ENCODE measurements at regions not wholly inside any gene's neighbourhood (a gene's known extent, or its start where the extent isn't known, plus 50 kb on each side); places are given as distances from the start of the nearest gene placed in this dataset.
A peak's percentile ranks its signal among the peaks of the same experiment; 100 is the strongest.
"Not testable (repeated sequence)": the region's sequence is repeated elsewhere in the genome, so short reads cannot be mapped to it uniquely, and the experiment has no call there.

- DNase-seq = no peak
These were observed 286.9 kb upstream of the USP25 start for GRCh38 chr21:15442743-15443469.

GRCh38 chr21:15443740-15444117 lies 286.1 kb upstream of the USP25 start:
- no peak for DNase-seq

- DNase-seq = no peak
These were observed 285.4 kb upstream of the USP25 start for GRCh38 chr21:15444118-15444960.

- DNase-seq = no peak
These were observed 284.5 kb upstream of the USP25 start for GRCh38 chr21:15445327-15445726.

- no peak for DNase-seq
These were observed 283.6 kb upstream of the USP25 start for GRCh38 chr21:15446223-15446622.

GRCh38 chr21:15449556-15449955 lies 280.2 kb upstream of the USP25 start:
- no peak for DNase-seq

- no peak for DNase-seq
These were observed 276.5 kb upstream of the USP25 start for GRCh38 chr21:15453261-15453660.

GRCh38 chr21:15453785-15454184 lies 276.0 kb upstream of the USP25 start:
- not testable (repeated sequence) for DNase-seq

GRCh38 chr21:15454931-15455330 lies 274.9 kb upstream of the USP25 start:
- DNase-seq = not testable (repeated sequence)

- no peak for DNase-seq
These were observed 273.8 kb upstream of the USP25 start for GRCh38 chr21:15455819-15456462.

- DNase-seq = no peak
These were observed 271.8 kb upstream of the USP25 start for GRCh38 chr21:15457965-15458364.

GRCh38 chr21:15462092-15462491 lies 267.7 kb upstream of the USP25 start:
- no peak for DNase-seq

GRCh38 chr21:15466329-15466728 lies 263.5 kb upstream of the USP25 start:
- DNase-seq = no peak

GRCh38 chr21:15468368-15468767 lies 261.4 kb upstream of the USP25 start:
- DNase-seq = no peak

- DNase-seq = no peak
These were observed 257.4 kb upstream of the USP25 start for GRCh38 chr21:15472108-15473040.

GRCh38 chr21:15477773-15478172 lies 252.0 kb upstream of the USP25 start:
- DNase-seq = not testable (repeated sequence)

- DNase-seq = no peak
These were observed 249.6 kb upstream of the USP25 start for GRCh38 chr21:15480160-15480559.

GRCh38 chr21:15483138-15483780 lies 246.5 kb upstream of the USP25 start:
- peak; percentile 79 for DNase-seq

- no peak for DNase-seq
These were observed 243.2 kb upstream of the USP25 start for GRCh38 chr21:15486460-15487195.

GRCh38 chr21:15487196-15487550 lies 242.6 kb upstream of the USP25 start:
- no peak for DNase-seq

GRCh38 chr21:15491100-15491499 lies 238.7 kb upstream of the USP25 start:
- DNase-seq = no peak

Data from activated CD8-positive, alpha-beta memory T cell treated with anti-CD3 and anti-CD28 coated beads, Interleukin-2, amount 50 U/mL, for 4 hours (primary cell).